IMR-90 (cell line): ENCODE measurements at regions not wholly inside any gene's neighbourhood (a gene's known extent, or its start where the extent isn't known, plus 50 kb on each side); places are given as distances from the start of the nearest gene placed in this dataset.

Experiments used
- ATAC-seq: fragments of 200-7000 bp; cut with Tn5 transposase; 2 replicates; pipeline ENCODE4 v1.9.1; 2020; ENCODE audit warnings: low read depth, mild to moderate bottlenecking, moderate library complexity
- BruUV-seq: library from RNA; stranded (reverse); fragments of 400-500 nt; replicated peaks from 2 replicates; lab custom pipeline; 2021; lab: Mats Ljungman, UMichigan
- CTCF ChIA-PET: fragments of 300-600 bp; formaldehyde crosslinking; extraction: SDS; loops from one replicate; lab custom pipeline; 2021; ENCODE audit warnings: antibody characterized with exemption; lab: Yijun Ruan, JAX
- POLR2A ChIA-PET: fragments of 300-600 bp; sonication (Branson Sonifier 250); formaldehyde crosslinking; loops from one replicate; lab custom pipeline; 2022; ENCODE audit warnings: antibody characterized with exemption; ENCODE audit not compliant: unreplicated experiment; lab: Charles Lee
- DNase-seq: peaks from one replicate; pipeline ENCODE4 v3.0.0; 2013
- H2AFZ ChIP-seq: replicated peaks from 2 replicates; pipeline ENCODE3; 2013; ENCODE audit warnings: low read length, mild to moderate bottlenecking; ENCODE audit not compliant: poor library complexity
- H2AK5ac ChIP-seq: 2 replicates; pipeline ENCODE4 v1.6.1; 2013; ENCODE audit warnings: low read depth, low read length, inconsistent platforms
- H2AK9ac ChIP-seq: replicated peaks from 2 replicates; pipeline ENCODE3; 2013; ENCODE audit warnings: mild to moderate bottlenecking, low read depth, low read length, moderate library complexity; ENCODE audit not compliant: poor library complexity
- H2BK120ac ChIP-seq: 2 replicates; pipeline ENCODE4 v1.6.1; 2013; ENCODE audit warnings: low read depth, low read length, inconsistent platforms
- H2BK15ac ChIP-seq: 3 replicates; pipeline ENCODE4 v1.6.1; 2013; ENCODE audit warnings: low read depth, low read length, inconsistent platforms
- H2BK20ac ChIP-seq: 2 replicates; pipeline ENCODE4 v1.6.1; 2013; ENCODE audit warnings: low read depth, mild to moderate bottlenecking, inconsistent platforms, low read length, moderate library complexity
- H2BK5ac ChIP-seq: 2 replicates; pipeline ENCODE4 v1.6.1; 2013; ENCODE audit warnings: mild to moderate bottlenecking, low read depth, low read length, inconsistent platforms; ENCODE audit not compliant: poor library complexity, severe bottlenecking
- H3K14ac ChIP-seq: replicated peaks from 2 replicates; pipeline ENCODE4 v1.6.1; 2013; ENCODE audit warnings: low read depth, low read length, inconsistent platforms
- H3K18ac ChIP-seq: 2 replicates; pipeline ENCODE4 v1.6.1; 2013; ENCODE audit warnings: low read depth, low read length, control low read depth
- H3K23ac ChIP-seq: 2 replicates; pipeline ENCODE4 v1.6.1; 2013; ENCODE audit warnings: low read depth, low read length, inconsistent platforms
- H3K27ac ChIP-seq: 2 replicates; pipeline ENCODE4 v1.5.1; 2013; ENCODE audit warnings: mild to moderate bottlenecking, control low read depth, low read length; ENCODE audit not compliant: insufficient read depth
- H3K27me3 ChIP-seq: 2 replicates; pipeline ENCODE4 v1.6.1; 2013; ENCODE audit warnings: low read length; ENCODE audit not compliant: control insufficient read depth, insufficient read depth
- H3K36me3 ChIP-seq: 2 replicates; pipeline ENCODE4 v1.6.1; 2013; ENCODE audit warnings: low read length, mixed read lengths; ENCODE audit not compliant: control insufficient read depth, insufficient read depth
- H3K4ac ChIP-seq: 2 replicates; pipeline ENCODE4 v1.6.1; 2013; ENCODE audit warnings: low read depth, low read length, inconsistent platforms
- H3K4me1 ChIP-seq: 2 replicates; pipeline ENCODE4 v1.6.1; 2013; ENCODE audit warnings: low read length, mixed read lengths; ENCODE audit not compliant: control insufficient read depth, insufficient read depth
- H3K4me2 ChIP-seq: 2 replicates; pipeline ENCODE4 v1.6.1; 2013; ENCODE audit warnings: low read depth, mild to moderate bottlenecking, control low read depth, low read length, moderate library complexity
- H3K4me3 ChIP-seq: 2 replicates; pipeline ENCODE4 v1.5.1; 2013; ENCODE audit warnings: low read depth, mild to moderate bottlenecking, control low read depth, low read length, moderate library complexity; ENCODE audit not compliant: insufficient read depth
- H3K56ac ChIP-seq: 2 replicates; pipeline ENCODE4 v1.6.1; 2013; ENCODE audit warnings: low read length, inconsistent platforms; ENCODE audit not compliant: insufficient read depth; ENCODE audit errors: extremely low read depth
- H3K79me1 ChIP-seq, 2 experiments: 2 replicates each; pipeline ENCODE4 v1.6.1; 2013; ENCODE audit warnings: low read length in 2 of 2, inconsistent platforms in 1 of 2, low read depth in 1 of 2
- H3K9ac ChIP-seq: 2 replicates; pipeline ENCODE4 v1.6.1; 2013; ENCODE audit warnings: low read depth, low read length, control low read depth
- H3K9me1 ChIP-seq: 2 replicates; pipeline ENCODE4 v1.6.1; 2013; ENCODE audit warnings: low read length, inconsistent platforms; ENCODE audit not compliant: insufficient read depth
- H3K9me3 ChIP-seq: 2 replicates; pipeline ENCODE4 v1.6.1; 2013; ENCODE audit warnings: low read length; ENCODE audit not compliant: control insufficient read depth, insufficient read depth
- H4K20me1 ChIP-seq: 2 replicates; pipeline ENCODE4 v1.6.1; 2013; ENCODE audit warnings: low read length, inconsistent platforms; ENCODE audit not compliant: insufficient read depth
- H4K5ac ChIP-seq: 2 replicates; pipeline ENCODE4 v1.6.1; 2013; ENCODE audit warnings: mild to moderate bottlenecking, low read depth, low read length, control low read depth
- H4K8ac ChIP-seq, 2 experiments: 2 replicates each; pipeline ENCODE4 v1.6.1; 2013; ENCODE audit warnings: low read depth in 2 of 2, low read length in 2 of 2, control low read depth in 1 of 2, inconsistent platforms in 1 of 2
- H4K91ac ChIP-seq: 2 replicates; pipeline ENCODE4 v1.6.1; 2013; ENCODE audit warnings: low read depth, low read length, inconsistent platforms; ENCODE audit not compliant: insufficient read depth
- BHLHE40 ChIP-seq: fragments of 150-350 bp; IDR thresholded peaks from 2 replicates; pipeline ENCODE4 v1.6.1; 2016; ENCODE audit warnings: mild to moderate bottlenecking, low read depth, low read length
- CEBPB ChIP-seq: IDR thresholded peaks from 2 replicates; pipeline ENCODE4 v1.6.1; 2012; ENCODE audit warnings: low read depth, low read length, improper control_type of control experiment
- CHD1 ChIP-seq: IDR thresholded peaks from 2 replicates; pipeline ENCODE4 v1.6.1; 2012; ENCODE audit warnings: low read depth, low read length, improper control_type of control experiment
- CTCF ChIP-seq: conservative IDR thresholded peaks from 2 replicates; pipeline ENCODE4 v1.5.1; 2012; ENCODE audit warnings: mild to moderate bottlenecking, low read depth, low read length, improper control_type of control experiment
- ELK1 ChIP-seq: fragments of 150-350 bp; IDR thresholded peaks from 2 replicates; pipeline ENCODE4 v1.6.1; 2016; ENCODE audit warnings: low read depth, mild to moderate bottlenecking, low read length, moderate library complexity, borderline replicate concordance
- FOS ChIP-seq: fragments of 150-350 bp; IDR thresholded peaks from 2 replicates; pipeline ENCODE4 v1.6.1; 2016; ENCODE audit warnings: low read depth, low read length
- MAFK ChIP-seq: IDR thresholded peaks from 2 replicates; pipeline ENCODE4 v1.6.1; 2012; ENCODE audit warnings: low read depth, low read length, improper control_type of control experiment
- MAZ ChIP-seq: IDR thresholded peaks from 2 replicates; pipeline ENCODE4 v1.6.1; 2012; ENCODE audit warnings: low read depth, mild to moderate bottlenecking, low read length, improper control_type of control experiment, moderate library complexity, borderline replicate concordance
- MXI1 ChIP-seq: IDR thresholded peaks from 2 replicates; pipeline ENCODE4 v1.6.1; 2012; ENCODE audit warnings: low read depth, mild to moderate bottlenecking, low read length, moderate library complexity, borderline replicate concordance
- NFE2L2 ChIP-seq: fragments of 150-350 bp; IDR thresholded peaks from 2 replicates; pipeline ENCODE4 v1.6.1; 2016; ENCODE audit warnings: low read depth, mild to moderate bottlenecking, low read length
- POLR2A ChIP-seq: IDR thresholded peaks from 2 replicates; pipeline ENCODE4 v1.6.1; 2012; ENCODE audit warnings: mild to moderate bottlenecking, low read depth, low read length
- RAD21 ChIP-seq: IDR thresholded peaks from 2 replicates; pipeline ENCODE4 v1.6.1; 2012; ENCODE audit warnings: low read length, improper control_type of control experiment
- RCOR1 ChIP-seq: IDR thresholded peaks from 2 replicates; pipeline ENCODE4 v1.6.1; 2012; ENCODE audit warnings: mild to moderate bottlenecking, low read length, improper control_type of control experiment; ENCODE audit not compliant: insufficient replicate concordance
- RFX5 ChIP-seq: IDR thresholded peaks from 2 replicates; pipeline ENCODE4 v1.8.0; 2012; ENCODE audit warnings: low read depth, mild to moderate bottlenecking, low read length, moderate library complexity
- SMC3 ChIP-seq: fragments of 150-350 bp; IDR thresholded peaks from 2 replicates; pipeline ENCODE4 v1.6.1; 2016; ENCODE audit warnings: low read depth, mild to moderate bottlenecking, antibody characterized with exemption, low read length, moderate library complexity
- WGBS, 2 experiments: methylation state at CpG; one replicate each; pipeline versions ENCODE4 v1.1.5 to v1.1.7; 2013; ENCODE audit warnings: missing lambda C conversion rate in 2 of 2; ENCODE audit not compliant: insufficient read length in 1 of 2; ENCODE audit errors: extremely low coverage in 2 of 2; 5-methylcytosine and 5-hydroxymethylcytosine counted together
- dilution Hi-C: fragments of 300-500 bp; cut with HindIII; formaldehyde crosslinking; loops from one replicate; pipeline ENCODE4 v1.14.3; 2018; ENCODE audit warnings: low sequenced_read_pairs; ENCODE audit not compliant: unreplicated experiment
- in situ Hi-C: fragments of 300-500 bp; cut with MboI; formaldehyde crosslinking; loops from 3 replicates; pipeline ENCODE4 v1.14.3; 2019; ENCODE audit warnings: low sequenced_read_pairs, inconsistent platforms, mixed read lengths
- intact Hi-C: fragments of 100-400 bp; cut with micrococcal nuclease; formaldehyde crosslinking; loops from 2 replicates; pipeline ENCODE4 v1.10.0; 2022

GRCh38 chr1:187924252-187924651, 1095.5 kb downstream of the PLA2G4A start:
- Histone ChIP-seq H2BK15ac (no peak overlapping the region), H3K9me3 (no peaks in the 10 kb centered on the region), H3K4me2 (peak overlapping the region; percentile 70), H4K5ac (no peak overlapping the region), H3K23ac (no peak overlapping the region), H2BK120ac (no peak overlapping the region), H2BK5ac (no peak overlapping the region), H3K4me3 (no peak overlapping the region), H2AK5ac (no peak overlapping the region), H3K36me3 (no peaks in the 10 kb centered on the region), H3K4me1 (no peaks in the 10 kb centered on the region), H4K91ac (no peak overlapping the region), H4K20me1 (no peaks in the 10 kb centered on the region), H2AFZ (peak overlapping the region; percentile 67), H3K9ac (no peak overlapping the region), H3K18ac (no peak overlapping the region), H2AK9ac (no peak overlapping the region), H4K8ac (no peak overlapping the region), H3K27me3 (no peaks in the 10 kb centered on the region), H3K56ac (no peak overlapping the region), H2BK20ac (no peak overlapping the region), H3K14ac (no peak overlapping the region), H3K27ac (no peak overlapping the region), H3K79me1 (no peaks in the 10 kb centered on the region), H3K9me1 (no peaks in the 10 kb centered on the region), H3K4ac (no peak overlapping the region)
- in situ Hi-C loops = no loop called here
- ChIA-PET CTCF (no interaction called here), POLR2A (no interaction called here)
- 72% methylated on average over 2 of the region's 3 CpGs; no CpG with 5 or more reads in 1 of the 2 experiments for WGBS, 2 experiments
- DNase-seq = no peak
- TF ChIP-seq SMC3 (no peak), CEBPB (no peak), BHLHE40 (no peak), FOS (no peak), CTCF (no peak), RFX5 (no peak), MXI1 (no peak), NFE2L2 (no peak), RAD21 (no peak), MAZ (no peak), MAFK (no peak), CHD1 (no peak), RCOR1 (no peak), ELK1 (no peak), POLR2A (no peak)
- intact Hi-C loops = loop anchor here (10.0 kb wide), 2 partner anchors 449 to 509 kb away; no protein-coding TSS in a partner anchor
- no peak for ATAC-seq
- dilution Hi-C loops = no loop called here
- no TSS peak for BruUV-seq
